K562 (cell line): ENCODE measurements at regions not wholly inside any gene's neighbourhood (a gene's known extent, or its start where the extent isn't known, plus 50 kb on each side); places are given as distances from the start of the nearest gene placed in this dataset.

Experiments used
- ATAC-seq: fragments of 200-7000 bp; cut with Tn5 transposase; 3 replicates; pipeline ENCODE4 v1.9.1; 2020; ENCODE audit warnings: moderate library complexity
- BruUV-seq: library from RNA; stranded (reverse); fragments of 400-500 nt; replicated peaks from 2 replicates; lab custom pipeline; 2021; lab: Mats Ljungman, UMichigan
- CTCF ChIA-PET: fragments of 300-600 bp; formaldehyde crosslinking; extraction: SDS; loops from one replicate; lab custom pipeline; 2021; ENCODE audit warnings: low intra/inter-chr PET ratio; lab: Yijun Ruan, JAX
- POLR2A ChIA-PET: fragments of 300-600, 350-650 bp; sonication (Branson Sonifier 250); formaldehyde crosslinking; extraction: SDS; loops from one replicate; lab custom pipeline; 2021; ENCODE audit warnings: antibody characterized with exemption, inconsistent platforms; lab: Yijun Ruan, JAX
- DNase-seq, 4 experiments: peaks; one replicate each; pipeline versions ENCODE4 v3.0.0 to v3.0.0-alpha.2; 2011 to 2018; ENCODE audit warnings: low spot score in 3 of 4, mixed read lengths in 3 of 4; ENCODE audit errors: extremely low read depth in 1 of 4
- FAIRE-seq: peaks from 2 replicates; lab custom pipeline; 2011; peaks lifted over from hg19 to GRCh38; lab: Jason Lieb, UNC
- H2AFZ ChIP-seq: 2 replicates; pipeline ENCODE4 v1.6.0; 2011; ENCODE audit warnings: low read depth, low read length, control low read depth, inconsistent platforms
- H3K27ac ChIP-seq: fragments of 200-600 bp; 3 replicates; pipeline ENCODE4 v1.8.0; 2011; ENCODE audit warnings: low read depth, mild to moderate bottlenecking, control low read depth, inconsistent platforms, low read length, moderate library complexity, mixed read lengths; ENCODE audit errors: extremely low read depth
- H3K27me3 ChIP-seq, 2 experiments: fragments of 300-600 bp in 1 of 2; 2 replicates in 1 of 2; 3 replicates in 1 of 2; pipeline versions ENCODE4 v1.6.0 to v1.8.0; 2011; ENCODE audit warnings: inconsistent platforms in 2 of 2, low read length in 2 of 2, mild to moderate bottlenecking in 1 of 2, mixed read lengths in 1 of 2, moderate library complexity in 1 of 2; ENCODE audit not compliant: control insufficient read depth in 2 of 2, insufficient read depth in 2 of 2
- H3K36me3 ChIP-seq: fragments of 300-600 bp; 3 replicates; pipeline ENCODE4 v1.8.0; 2011; ENCODE audit warnings: mild to moderate bottlenecking, low read length, inconsistent platforms; ENCODE audit not compliant: control insufficient read depth, insufficient read depth
- H3K4me1 ChIP-seq, 2 experiments: fragments of 200-600 bp in 1 of 2; replicated peaks in 1 of 2; 2 replicates in 1 of 2; 3 replicates in 1 of 2; pipeline versions ENCODE4 v1.5.1 to v1.8.0; 2011; ENCODE audit warnings: inconsistent platforms in 2 of 2, low read length in 2 of 2, mild to moderate bottlenecking in 1 of 2, mixed read lengths in 1 of 2, moderate library complexity in 1 of 2; ENCODE audit not compliant: control insufficient read depth in 2 of 2, insufficient read depth in 2 of 2
- H3K4me2 ChIP-seq: 2 replicates; pipeline ENCODE4 v1.6.1; 2011; ENCODE audit warnings: low read length, control low read depth, inconsistent platforms, mixed read lengths; ENCODE audit not compliant: insufficient read depth
- H3K4me3 ChIP-seq: fragments of 200-600 bp; sonication (generic), shearing (Covaris generic); 2 replicates; pipeline ENCODE4 v1.5.1; 2016; ENCODE audit warnings: control low read depth, inconsistent platforms
- H3K79me2 ChIP-seq: fragments of 200-600 bp; 3 replicates; pipeline ENCODE4 v1.8.0; 2011; ENCODE audit warnings: low read length, inconsistent platforms; ENCODE audit not compliant: control insufficient read depth, insufficient read depth
- H3K9ac ChIP-seq, 2 experiments: 2 replicates each; pipeline versions ENCODE4 v1.6.0 to v1.6.1; 2011; ENCODE audit warnings: low read depth in 2 of 2, low read length in 2 of 2, control low read depth in 1 of 2, inconsistent platforms in 1 of 2, mild to moderate bottlenecking in 1 of 2, mixed read lengths in 1 of 2; ENCODE audit not compliant: insufficient read depth in 1 of 2
- H3K9me1 ChIP-seq: one replicate; pipeline ENCODE4 v1.6.0; 2011; ENCODE audit warnings: inconsistent platforms, mild to moderate bottlenecking, low read length, moderate library complexity; ENCODE audit not compliant: control insufficient read depth, insufficient read depth
- H3K9me3 ChIP-seq: replicated peaks from 2 replicates; pipeline ENCODE4 v1.5.1; 2011; ENCODE audit warnings: low read depth, low read length, inconsistent platforms; ENCODE audit not compliant: control insufficient read depth, insufficient read depth
- H4K20me1 ChIP-seq: replicated peaks from 2 replicates; pipeline ENCODE4 v1.6.1; 2011; ENCODE audit warnings: low read length, inconsistent platforms, mixed read lengths; ENCODE audit not compliant: control insufficient read depth, insufficient read depth
- E2F3 ChIP-seq: fragments of 250-450 bp; sonication (Bioruptor Pico); IDR thresholded peaks from 2 replicates; pipeline ENCODE4 v1.4.0; 2020; ENCODE audit warnings: mild to moderate bottlenecking
- MAZ ChIP-seq, 2 experiments: fragments of 450-650 bp in 1 of 2; sonication (generic) in 1 of 2; formaldehyde crosslinking; IDR thresholded peaks in 1 of 2; conservative IDR thresholded peaks in 1 of 2; 2 replicates each; pipeline versions ENCODE4 v1.4.0 to v1.5.0; 2020; ENCODE audit warnings: mild to moderate bottlenecking in 1 of 2, missing genetic modification reagents in 1 of 2
- SRSF7 ChIP-seq: fragments of 200-400 bp; formaldehyde crosslinking; optimal IDR thresholded peaks from 2 replicates; pipeline ENCODE3; 2017; ENCODE audit warnings: mild to moderate bottlenecking, low read depth, low read length
- ZBTB17 ChIP-seq: fragments of 450-650 bp; formaldehyde crosslinking; IDR thresholded peaks from 2 replicates; pipeline ENCODE4 v1.4.0; 2020; ENCODE audit warnings: mild to moderate bottlenecking
- ZNF184 ChIP-seq: sonication (generic); formaldehyde crosslinking; IDR thresholded peaks from 2 replicates; pipeline ENCODE4 v1.5.0; 2020; ENCODE audit warnings: missing genetic modification reagents
- ZNF436 ChIP-seq: fragments of 250-450, 450-650 bp; sonication (Bioruptor Pico); formaldehyde crosslinking; IDR thresholded peaks from 2 replicates; pipeline ENCODE4 v1.7.0; 2020; ENCODE audit warnings: mild to moderate bottlenecking
- WGBS: fragments of 100-300 bp; shearing (Covaris generic); methylation state at CpG from one replicate; pipeline ENCODE4 v1.1.6; 2016; ENCODE audit warnings: low coverage, mixed read lengths; ENCODE audit not compliant: insufficient coverage; ENCODE audit errors: missing lambda C conversion rate; 5-methylcytosine and 5-hydroxymethylcytosine counted together
- in situ Hi-C: fragments of 300-500 bp; cut with MboI; formaldehyde crosslinking; loops from 4 replicates; pipeline ENCODE4 v1.15.0; 2018; ENCODE audit warnings: inconsistent platforms, mixed read lengths
- intact Hi-C: fragments of 100-400 bp; cut with micrococcal nuclease; formaldehyde crosslinking; loops from 2 replicates; pipeline ENCODE4 v1.14.2; 2022

GRCh38 chr1:98113811-98114210, 193.0 kb upstream of the DPYD start:
- Histone ChIP-seq H3K4me2 (no peak overlapping the region), H3K9ac (no peak overlapping the region), H3K4me1 (no peaks in the 10 kb centered on the region), H3K9me3 (no peaks in the 10 kb centered on the region; the same call in 1 of the 2 replicates), H2AFZ (no peak overlapping the region), H3K27me3 (no peaks in the 10 kb centered on the region), H3K27ac (no peak overlapping the region), H4K20me1 (no peaks in the 10 kb centered on the region), H3K79me2 (no peaks in the 10 kb centered on the region), H3K36me3 (no peaks in the 10 kb centered on the region), H3K9me1 (no peaks in the 10 kb centered on the region), H3K4me3 (no peak overlapping the region)
- ChIA-PET POLR2A (no interaction called here), CTCF (no interaction called here)
- intact Hi-C loops: no loop called here
- TF ChIP-seq SRSF7: no peak
- in situ Hi-C loops: no loop called here
- BruUV-seq: no TSS peak
- no peak for FAIRE-seq
- WGBS: 0% methylated on average over 1 of the region's 1 CpG
- no peak for DNase-seq
- no peak for ATAC-seq

GRCh38 chr1:98112626-98113025, 191.8 kb upstream of the DPYD start:
- CTCF ChIA-PET: no interaction called here
- Histone ChIP-seq H3K4me3 (no peak overlapping the region), H2AFZ (no peak overlapping the region), H3K9me1 (no peaks in the 10 kb centered on the region), H3K4me1 (no peaks in the 10 kb centered on the region), H3K9me3 (no peaks in the 10 kb centered on the region; the same call in 1 of the 2 replicates), H3K36me3 (no peaks in the 10 kb centered on the region), H3K79me2 (no peaks in the 10 kb centered on the region), H3K4me2 (no peak overlapping the region), H3K27me3 (no peaks in the 10 kb centered on the region), H3K27ac (no peak overlapping the region), H3K9ac (no peak overlapping the region), H4K20me1 (no peaks in the 10 kb centered on the region)
- no peak for FAIRE-seq
- no peak for DNase-seq
- POLR2A ChIA-PET: no interaction called here
- intact Hi-C loops (no loop called here), in situ Hi-C loops (no loop called here)
- WGBS: 3% methylated on average over 2 of the region's 2 CpGs
- no peak for TF ChIP-seq MAZ (CRISPR knock-in tag; conservative IDR thresholded peaks at IDR 0.05 in 1 of 2, IDR thresholded peaks at IDR 0.05 in 1 of 2)
- no peak for TF ChIP-seq ZNF184 (CRISPR knock-in tag)
- no peak for TF ChIP-seq ZBTB17 (CRISPR knock-in tag)
- TF ChIP-seq E2F3 (CRISPR knock-in tag): no peak
- no peak for TF ChIP-seq ZNF436
- BruUV-seq: no TSS peak
- no peak for ATAC-seq
